ENCODE measurements at regions not wholly inside any gene's neighbourhood (a gene's known extent, or its start where the extent isn't known, plus 50 kb on each side); places are given as distances from the start of the nearest gene placed in this dataset.

- no peak for TF ChIP-seq IKZF2 (IDR thresholded peaks at IDR 0.05)
- no peak for TF ChIP-seq MLLT1 (IDR thresholded peaks at IDR 0.05)
- TF ChIP-seq BCLAF1 (IDR thresholded peaks at IDR 0.05), result no peak
- TF ChIP-seq MEF2A (IDR thresholded peaks at IDR 0.05; ENCODE audit: insufficient read depth, low read depth, low read length), result no peak
- no peak for TF ChIP-seq RAD51 (IDR thresholded peaks at IDR 0.05)
- TF ChIP-seq NKRF (conservative IDR thresholded peaks at IDR 0.05), result no peak
These were observed 315.5 kb downstream of the GPATCH2 start (continued) for GRCh38 chr1:217315346-217315745.

- Histone ChIP-seq H3K4me1 (ENCODE audit: control insufficient read depth, insufficient read depth, low read length) (no peaks in the 10 kb centered on the region), H3K4me2 (ENCODE audit: control insufficient read depth, insufficient read depth) (no peak overlapping the region), H3K36me3 (ENCODE audit: control insufficient read depth in 2 of 2, insufficient read depth in 2 of 2, low read length in 1 of 2) (no peaks in the 10 kb centered on the region), H3K27me3 (replicated peaks in 1 of 2; ENCODE audit: control insufficient read depth in 2 of 2, insufficient read depth in 2 of 2, low read length in 1 of 2) (no peaks in the 10 kb centered on the region), H4K20me1 (ENCODE audit: control insufficient read depth, insufficient read depth) (no peaks in the 10 kb centered on the region), H3K9me3 (replicated peaks; ENCODE audit: control insufficient read depth, insufficient read depth, low read length) (no peaks in the 10 kb centered on the region), H3K4me3 (no peak overlapping the region), H3K79me2 (ENCODE audit: control insufficient read depth, insufficient read depth, low read length) (no peaks in the 10 kb centered on the region), H3K27ac (ENCODE audit: control insufficient read depth, insufficient read depth) (no peak overlapping the region), H3K9ac (ENCODE audit: control insufficient read depth, insufficient read depth, low read length) (no peak overlapping the region), H2AFZ (ENCODE audit: control insufficient read depth, low read depth, low read length) (no peak overlapping the region)
- in situ Hi-C loops (cut with MboI) (no loop called here), intact Hi-C loops (cut with micrococcal nuclease; ENCODE audit: unreplicated experiment) (no loop called here)
- POLR2A ChIA-PET, result no interaction called here
- no peak for DNase-seq (ENCODE audit: low read depth, low spot score)
- no peak for FAIRE-seq
- RAD21 ChIA-PET (ENCODE audit: unreplicated experiment), result no interaction called here
- 59% methylated on average over 5 of the region's 5 CpGs for WGBS (ENCODE audit: insufficient coverage, insufficient replicate concordance, low lambda C conversion rate, missing lambda C conversion rate)
- SMC1A ChIA-PET (ENCODE audit: uncharacterized antibody, unreplicated experiment), result no interaction called here
- BruUV-seq (replicated peaks), result no TSS peak
- CTCF ChIA-PET, result no interaction called here
- no peak for ATAC-seq
- TF ChIP-seq ATF2 (IDR thresholded peaks at IDR 0.05; ENCODE audit: low read length) (no peak), CHD1 (IDR thresholded peaks at IDR 0.05; ENCODE audit: low read depth, low read length) (no peak), MYC (IDR thresholded peaks at IDR 0.05; ENCODE audit: insufficient read depth, insufficient read length, insufficient replicate concordance, low read length, severe bottlenecking) (no peak), HDAC6 (IDR thresholded peaks at IDR 0.05; ENCODE audit: unreplicated experiment) (no peak), SREBF1 (IDR thresholded peaks at IDR 0.05; ENCODE audit: low read length) (no peak), PKNOX1 (IDR thresholded peaks at IDR 0.05) (no peak), FOXK2 (IDR thresholded peaks at IDR 0.05) (no peak), KLF5 (IDR thresholded peaks at IDR 0.05; ENCODE audit: partially characterized antibody) (no peak), SRF (IDR thresholded peaks at IDR 0.05; ENCODE audit: low read depth in 2 of 2, low read length in 2 of 2) (no peak), NFXL1 (IDR thresholded peaks at IDR 0.05; ENCODE audit: borderline replicate concordance) (no peak)
These were observed 317.8 kb downstream of the GPATCH2 start for GRCh38 chr1:217313096-217313495.

Measured in GM12878 (cell line).